IMR-90 (cell line): ENCODE measurements at regions not wholly inside any gene's neighbourhood (a gene's known extent, or its start where the extent isn't known, plus 50 kb on each side); places are given as distances from the start of the nearest gene placed in this dataset.
A peak's percentile ranks its signal among the peaks of the same experiment; 100 is the strongest.

ENCODE experiments used
- ATAC-seq: fragments of 200-7000 bp; cut with Tn5 transposase; 2 replicates; pipeline ENCODE4 v1.9.1; 2020; ENCODE audit warnings: low read depth, mild to moderate bottlenecking, moderate library complexity
- BruUV-seq: library from RNA; stranded (reverse); fragments of 400-500 nt; replicated peaks from 2 replicates; lab custom pipeline; 2021; lab: Mats Ljungman, UMichigan
- CTCF ChIA-PET: fragments of 300-600 bp; formaldehyde crosslinking; extraction: SDS; loops from one replicate; lab custom pipeline; 2021; ENCODE audit warnings: antibody characterized with exemption; lab: Yijun Ruan, JAX
- POLR2A ChIA-PET: fragments of 300-600 bp; sonication (Branson Sonifier 250); formaldehyde crosslinking; loops from one replicate; lab custom pipeline; 2022; ENCODE audit warnings: antibody characterized with exemption; ENCODE audit not compliant: unreplicated experiment; lab: Charles Lee
- DNase-seq: peaks from one replicate; pipeline ENCODE4 v3.0.0; 2013
- H2AFZ ChIP-seq: replicated peaks from 2 replicates; pipeline ENCODE3; 2013; ENCODE audit warnings: low read length, mild to moderate bottlenecking; ENCODE audit not compliant: poor library complexity
- H2AK5ac ChIP-seq: 2 replicates; pipeline ENCODE4 v1.6.1; 2013; ENCODE audit warnings: low read depth, low read length, inconsistent platforms
- H2AK9ac ChIP-seq: replicated peaks from 2 replicates; pipeline ENCODE3; 2013; ENCODE audit warnings: mild to moderate bottlenecking, low read depth, low read length, moderate library complexity; ENCODE audit not compliant: poor library complexity
- H2BK120ac ChIP-seq: 2 replicates; pipeline ENCODE4 v1.6.1; 2013; ENCODE audit warnings: low read depth, low read length, inconsistent platforms
- H2BK15ac ChIP-seq: 3 replicates; pipeline ENCODE4 v1.6.1; 2013; ENCODE audit warnings: low read depth, low read length, inconsistent platforms
- H2BK20ac ChIP-seq: 2 replicates; pipeline ENCODE4 v1.6.1; 2013; ENCODE audit warnings: low read depth, mild to moderate bottlenecking, inconsistent platforms, low read length, moderate library complexity
- H2BK5ac ChIP-seq: 2 replicates; pipeline ENCODE4 v1.6.1; 2013; ENCODE audit warnings: mild to moderate bottlenecking, low read depth, low read length, inconsistent platforms; ENCODE audit not compliant: poor library complexity, severe bottlenecking
- H3K14ac ChIP-seq: replicated peaks from 2 replicates; pipeline ENCODE4 v1.6.1; 2013; ENCODE audit warnings: low read depth, low read length, inconsistent platforms
- H3K18ac ChIP-seq: 2 replicates; pipeline ENCODE4 v1.6.1; 2013; ENCODE audit warnings: low read depth, low read length, control low read depth
- H3K23ac ChIP-seq: 2 replicates; pipeline ENCODE4 v1.6.1; 2013; ENCODE audit warnings: low read depth, low read length, inconsistent platforms
- H3K27ac ChIP-seq: 2 replicates; pipeline ENCODE4 v1.5.1; 2013; ENCODE audit warnings: mild to moderate bottlenecking, control low read depth, low read length; ENCODE audit not compliant: insufficient read depth
- H3K27me3 ChIP-seq: 2 replicates; pipeline ENCODE4 v1.6.1; 2013; ENCODE audit warnings: low read length; ENCODE audit not compliant: control insufficient read depth, insufficient read depth
- H3K36me3 ChIP-seq: 2 replicates; pipeline ENCODE4 v1.6.1; 2013; ENCODE audit warnings: low read length, mixed read lengths; ENCODE audit not compliant: control insufficient read depth, insufficient read depth
- H3K4ac ChIP-seq: 2 replicates; pipeline ENCODE4 v1.6.1; 2013; ENCODE audit warnings: low read depth, low read length, inconsistent platforms
- H3K4me1 ChIP-seq: 2 replicates; pipeline ENCODE4 v1.6.1; 2013; ENCODE audit warnings: low read length, mixed read lengths; ENCODE audit not compliant: control insufficient read depth, insufficient read depth
- H3K4me2 ChIP-seq: 2 replicates; pipeline ENCODE4 v1.6.1; 2013; ENCODE audit warnings: low read depth, mild to moderate bottlenecking, control low read depth, low read length, moderate library complexity
- H3K4me3 ChIP-seq: 2 replicates; pipeline ENCODE4 v1.5.1; 2013; ENCODE audit warnings: low read depth, mild to moderate bottlenecking, control low read depth, low read length, moderate library complexity; ENCODE audit not compliant: insufficient read depth
- H3K56ac ChIP-seq: 2 replicates; pipeline ENCODE4 v1.6.1; 2013; ENCODE audit warnings: low read length, inconsistent platforms; ENCODE audit not compliant: insufficient read depth; ENCODE audit errors: extremely low read depth
- H3K79me1 ChIP-seq, 2 experiments: 2 replicates each; pipeline ENCODE4 v1.6.1; 2013; ENCODE audit warnings: low read length in 2 of 2, inconsistent platforms in 1 of 2, low read depth in 1 of 2
- H3K9ac ChIP-seq: 2 replicates; pipeline ENCODE4 v1.6.1; 2013; ENCODE audit warnings: low read depth, low read length, control low read depth
- H3K9me1 ChIP-seq: 2 replicates; pipeline ENCODE4 v1.6.1; 2013; ENCODE audit warnings: low read length, inconsistent platforms; ENCODE audit not compliant: insufficient read depth
- H3K9me3 ChIP-seq: 2 replicates; pipeline ENCODE4 v1.6.1; 2013; ENCODE audit warnings: low read length; ENCODE audit not compliant: control insufficient read depth, insufficient read depth
- H4K20me1 ChIP-seq: 2 replicates; pipeline ENCODE4 v1.6.1; 2013; ENCODE audit warnings: low read length, inconsistent platforms; ENCODE audit not compliant: insufficient read depth
- H4K5ac ChIP-seq: 2 replicates; pipeline ENCODE4 v1.6.1; 2013; ENCODE audit warnings: mild to moderate bottlenecking, low read depth, low read length, control low read depth
- H4K8ac ChIP-seq, 2 experiments: 2 replicates each; pipeline ENCODE4 v1.6.1; 2013; ENCODE audit warnings: low read depth in 2 of 2, low read length in 2 of 2, control low read depth in 1 of 2, inconsistent platforms in 1 of 2
- H4K91ac ChIP-seq: 2 replicates; pipeline ENCODE4 v1.6.1; 2013; ENCODE audit warnings: low read depth, low read length, inconsistent platforms; ENCODE audit not compliant: insufficient read depth
- BHLHE40 ChIP-seq: fragments of 150-350 bp; IDR thresholded peaks from 2 replicates; pipeline ENCODE4 v1.6.1; 2016; ENCODE audit warnings: mild to moderate bottlenecking, low read depth, low read length
- CEBPB ChIP-seq: IDR thresholded peaks from 2 replicates; pipeline ENCODE4 v1.6.1; 2012; ENCODE audit warnings: low read depth, low read length, improper control_type of control experiment
- CHD1 ChIP-seq: IDR thresholded peaks from 2 replicates; pipeline ENCODE4 v1.6.1; 2012; ENCODE audit warnings: low read depth, low read length, improper control_type of control experiment
- CTCF ChIP-seq: conservative IDR thresholded peaks from 2 replicates; pipeline ENCODE4 v1.5.1; 2012; ENCODE audit warnings: mild to moderate bottlenecking, low read depth, low read length, improper control_type of control experiment
- ELK1 ChIP-seq: fragments of 150-350 bp; IDR thresholded peaks from 2 replicates; pipeline ENCODE4 v1.6.1; 2016; ENCODE audit warnings: low read depth, mild to moderate bottlenecking, low read length, moderate library complexity, borderline replicate concordance
- FOS ChIP-seq: fragments of 150-350 bp; IDR thresholded peaks from 2 replicates; pipeline ENCODE4 v1.6.1; 2016; ENCODE audit warnings: low read depth, low read length
- MAFK ChIP-seq: IDR thresholded peaks from 2 replicates; pipeline ENCODE4 v1.6.1; 2012; ENCODE audit warnings: low read depth, low read length, improper control_type of control experiment
- MAZ ChIP-seq: IDR thresholded peaks from 2 replicates; pipeline ENCODE4 v1.6.1; 2012; ENCODE audit warnings: low read depth, mild to moderate bottlenecking, low read length, improper control_type of control experiment, moderate library complexity, borderline replicate concordance
- MXI1 ChIP-seq: IDR thresholded peaks from 2 replicates; pipeline ENCODE4 v1.6.1; 2012; ENCODE audit warnings: low read depth, mild to moderate bottlenecking, low read length, moderate library complexity, borderline replicate concordance
- NFE2L2 ChIP-seq: fragments of 150-350 bp; IDR thresholded peaks from 2 replicates; pipeline ENCODE4 v1.6.1; 2016; ENCODE audit warnings: low read depth, mild to moderate bottlenecking, low read length
- POLR2A ChIP-seq: IDR thresholded peaks from 2 replicates; pipeline ENCODE4 v1.6.1; 2012; ENCODE audit warnings: mild to moderate bottlenecking, low read depth, low read length
- RAD21 ChIP-seq: IDR thresholded peaks from 2 replicates; pipeline ENCODE4 v1.6.1; 2012; ENCODE audit warnings: low read length, improper control_type of control experiment
- RCOR1 ChIP-seq: IDR thresholded peaks from 2 replicates; pipeline ENCODE4 v1.6.1; 2012; ENCODE audit warnings: mild to moderate bottlenecking, low read length, improper control_type of control experiment; ENCODE audit not compliant: insufficient replicate concordance
- RFX5 ChIP-seq: IDR thresholded peaks from 2 replicates; pipeline ENCODE4 v1.8.0; 2012; ENCODE audit warnings: low read depth, mild to moderate bottlenecking, low read length, moderate library complexity
- SMC3 ChIP-seq: fragments of 150-350 bp; IDR thresholded peaks from 2 replicates; pipeline ENCODE4 v1.6.1; 2016; ENCODE audit warnings: low read depth, mild to moderate bottlenecking, antibody characterized with exemption, low read length, moderate library complexity
- USF2 ChIP-seq: fragments of 150-350 bp; IDR thresholded peaks from 2 replicates; pipeline ENCODE4 v1.6.1; 2017; ENCODE audit warnings: mild to moderate bottlenecking, antibody characterized with exemption, low read length, low read depth
- whole genome bisulfite sequencing, 2 experiments: methylation state at CpG; one replicate each; pipeline versions ENCODE4 v1.1.5 to v1.1.7; 2013; ENCODE audit warnings: missing lambda C conversion rate in 2 of 2; ENCODE audit not compliant: insufficient read length in 1 of 2; ENCODE audit errors: extremely low coverage in 2 of 2; 5-methylcytosine and 5-hydroxymethylcytosine counted together
- dilution Hi-C: fragments of 300-500 bp; cut with HindIII; formaldehyde crosslinking; loops from one replicate; pipeline ENCODE4 v1.14.3; 2018; ENCODE audit warnings: low sequenced_read_pairs; ENCODE audit not compliant: unreplicated experiment
- in situ Hi-C: fragments of 300-500 bp; cut with MboI; formaldehyde crosslinking; loops from 3 replicates; pipeline ENCODE4 v1.14.3; 2019; ENCODE audit warnings: low sequenced_read_pairs, inconsistent platforms, mixed read lengths
- intact Hi-C: fragments of 100-400 bp; cut with micrococcal nuclease; formaldehyde crosslinking; loops from 2 replicates; pipeline ENCODE4 v1.10.0; 2022

GRCh38 chr18:28855524-28855923 is 678.6 kb upstream of the CDH2 start:
- H3K79me1 ChIP-seq: no peaks in the 10 kb centered on the region
- H3K14ac ChIP-seq: no peak overlapping the region
- no peaks in the 10 kb centered on the region for H3K36me3 ChIP-seq
- TF ChIP-seq RFX5 (no peak), MAZ (no peak), ELK1 (no peak), MAFK (no peak), CHD1 (no peak), CEBPB (peak; percentile 72; the same call in 1 of the 2 replicates), FOS (no peak), BHLHE40 (no peak), NFE2L2 (peak; percentile 68; the same call in 1 of the 2 replicates), RCOR1 (no peak), SMC3 (no peak), CTCF (no peak), USF2 (no peak), MXI1 (no peak), POLR2A (no peak), RAD21 (no peak)
- intact Hi-C loops (no loop called here), dilution Hi-C loops (no loop called here), in situ Hi-C loops (no loop called here)
- H2AK5ac ChIP-seq: no peak overlapping the region
- H3K4me2 ChIP-seq: no peak overlapping the region
- H4K20me1 ChIP-seq: no peaks in the 10 kb centered on the region
- H3K27me3 ChIP-seq: no peaks in the 10 kb centered on the region
- no peak overlapping the region for H2AFZ ChIP-seq
- no peaks in the 10 kb centered on the region for H3K9me3 ChIP-seq
- no peak overlapping the region for H2AK9ac ChIP-seq
- no peak overlapping the region for H3K23ac ChIP-seq
- H4K5ac ChIP-seq: no peak overlapping the region
- H3K27ac ChIP-seq: no peak overlapping the region
- WGBS, 2 experiments: 0% methylated on average over 1 of the region's 1 CpG; no CpG with 5 or more reads in 1 of the 2 experiments
- H3K9me1 ChIP-seq: no peaks in the 10 kb centered on the region
- ATAC-seq: peak; percentile 63
- POLR2A ChIA-PET: interaction anchor here (0.5 kb wide), 1 partner anchor 267 kb away, joined by 3 read pairs; no protein-coding TSS in a partner anchor
- H2BK20ac ChIP-seq: no peak overlapping the region
- CTCF ChIA-PET: no interaction called here
- no peak overlapping the region for H2BK15ac ChIP-seq
- no peaks in the 10 kb centered on the region for H3K4me1 ChIP-seq
- H2BK5ac ChIP-seq: no peak overlapping the region
- no peak overlapping the region for H2BK120ac ChIP-seq
- no TSS peak for BruUV-seq
- H3K4ac ChIP-seq: no peak overlapping the region
- H3K56ac ChIP-seq: no peak overlapping the region
- H3K18ac ChIP-seq: no peak overlapping the region
- peak; percentile 48 for DNase-seq
- H3K9ac ChIP-seq: no peak overlapping the region
- no peak overlapping the region for H4K8ac ChIP-seq
- no peak overlapping the region for H3K4me3 ChIP-seq
- no peak overlapping the region for H4K91ac ChIP-seq
